ENCODE measurements at regions not wholly inside any gene's neighbourhood (a gene's known extent, or its start where the extent isn't known, plus 50 kb on each side); places are given as distances from the start of the nearest gene placed in this dataset.
"Not testable (repeated sequence)": the region's sequence is repeated elsewhere in the genome, so short reads cannot be mapped to it uniquely, and the experiment has no call there.

GRCh38 chr6:131492932-131493573 lies 80.0 kb upstream of the ARG1 start:
- DNase-seq (ENCODE audit: low read depth): no peak

GRCh38 chr6:131504387-131504786 lies 68.6 kb upstream of the ARG1 start:
- DNase-seq (ENCODE audit: low read depth): not testable (repeated sequence)

GRCh38 chr6:131510094-131510493 lies 62.9 kb upstream of the ARG1 start:
- DNase-seq (ENCODE audit: low read depth): no peak

- no peak for DNase-seq (ENCODE audit: low read depth)
Observed at GRCh38 chr6:131510591-131510990, 62.4 kb upstream of the ARG1 start.

GRCh38 chr6:131519670-131520436 lies 53.2 kb upstream of the ARG1 start:
- peak; percentile 42 for DNase-seq (ENCODE audit: low read depth)

Measured in fibroblast of gingiva (primary cell).